ENCODE measurements at regions not wholly inside any gene's neighbourhood (a gene's known extent, or its start where the extent isn't known, plus 50 kb on each side); places are given as distances from the start of the nearest gene placed in this dataset.

GRCh38 chr13:86201477-86201876 lies 402.3 kb upstream of the SLITRK6 start:
- no peak for DNase-seq (ENCODE audit: low spot score)

- no peak for DNase-seq (ENCODE audit: low spot score)
These were observed 394.1 kb upstream of the SLITRK6 start for GRCh38 chr13:86193281-86193680.

DNA sequence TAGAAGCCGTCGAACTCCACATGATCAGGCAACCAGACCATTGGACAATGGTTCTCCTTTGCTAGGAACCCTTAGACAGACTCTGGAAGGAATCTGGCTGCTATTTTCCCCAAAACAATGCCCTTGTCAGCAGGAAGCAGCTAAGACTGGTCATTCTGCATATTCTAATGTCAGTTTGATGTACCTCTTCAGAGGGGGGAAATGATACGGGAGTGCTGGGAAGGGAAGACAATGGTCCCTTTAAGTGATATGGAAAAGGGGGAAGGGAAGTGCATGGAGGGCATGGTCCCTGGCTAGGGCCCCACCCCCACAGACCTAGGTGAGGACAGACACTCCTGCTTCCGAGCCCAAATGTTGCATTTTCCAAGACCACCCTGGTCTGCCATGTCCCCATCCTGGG lies 389.0 kb upstream of the SLITRK6 start:
- no peak for DNase-seq (ENCODE audit: low spot score)

GRCh38 chr13:86185636-86186035 lies 386.4 kb upstream of the SLITRK6 start:
- DNase-seq (ENCODE audit: low spot score), result no peak

- no peak for DNase-seq (ENCODE audit: low spot score)
These were observed 385.9 kb upstream of the SLITRK6 start for GRCh38 chr13:86185107-86185506.

DNA sequence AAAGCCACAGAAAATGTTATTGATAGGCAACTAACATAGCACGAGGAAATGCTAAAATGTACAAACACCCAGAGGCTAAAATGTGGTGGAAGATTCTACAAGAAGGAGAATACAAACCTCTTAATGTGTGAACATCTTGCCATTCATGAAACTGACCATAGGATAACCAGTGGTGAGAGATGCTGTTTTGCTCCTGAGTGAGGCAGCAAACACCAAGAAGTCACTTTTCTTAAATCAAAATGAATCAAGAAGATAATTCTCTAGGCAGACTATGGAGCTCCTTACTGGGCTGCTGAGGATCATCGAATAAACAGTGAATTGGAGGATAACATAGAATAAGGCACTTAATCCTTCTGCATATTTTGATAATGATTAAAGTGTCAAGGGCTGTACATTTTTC lies 375.4 kb upstream of the SLITRK6 start:
- DNase-seq (ENCODE audit: low spot score), result no peak

DNA sequence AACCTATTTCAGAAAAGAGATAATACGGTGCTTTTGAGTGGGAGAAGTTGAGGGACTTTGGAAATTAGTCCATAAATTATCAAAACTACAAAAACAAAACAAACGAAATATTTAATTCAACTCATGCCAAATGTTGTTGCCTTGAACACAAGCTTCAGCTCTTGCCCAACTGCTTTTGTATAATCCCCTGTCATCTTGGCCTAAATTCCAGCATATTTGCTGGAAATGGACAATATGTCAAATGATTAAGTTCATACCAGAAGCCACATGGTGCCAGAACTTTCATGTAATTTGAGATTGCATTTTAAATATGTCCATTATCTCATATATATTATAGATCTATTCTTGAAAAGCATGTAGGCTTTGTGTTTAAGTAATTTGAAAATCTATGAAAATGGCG lies 373.7 kb upstream of the SLITRK6 start:
- no peak for DNase-seq (ENCODE audit: low spot score)

GRCh38 chr13:86161257-86161656 lies 362.0 kb upstream of the SLITRK6 start:
- no peak for DNase-seq (ENCODE audit: low spot score)

DNA sequence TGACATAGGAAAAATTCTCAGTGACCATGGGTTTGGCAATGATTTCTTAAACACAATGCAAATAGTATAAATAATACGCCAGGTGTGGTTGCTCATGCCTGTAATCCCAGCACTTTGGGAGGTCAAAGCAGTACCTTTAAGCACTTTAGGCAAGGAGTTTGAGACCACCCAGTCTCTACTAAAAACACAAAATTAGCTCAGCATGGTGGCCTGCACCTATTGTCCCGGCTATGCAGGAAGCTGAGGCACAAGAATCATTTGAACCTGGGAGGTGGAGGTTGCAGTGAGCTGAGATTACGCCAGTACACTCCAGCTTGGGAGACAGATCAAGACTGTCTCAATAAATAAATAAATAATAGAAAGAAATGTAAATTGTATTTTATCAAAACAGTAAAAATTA lies 356.5 kb upstream of the SLITRK6 start:
- DNase-seq (ENCODE audit: low spot score), result no peak

- DNase-seq (ENCODE audit: low spot score), result no peak
These were observed 342.9 kb upstream of the SLITRK6 start for GRCh38 chr13:86142080-86142479.

DNA sequence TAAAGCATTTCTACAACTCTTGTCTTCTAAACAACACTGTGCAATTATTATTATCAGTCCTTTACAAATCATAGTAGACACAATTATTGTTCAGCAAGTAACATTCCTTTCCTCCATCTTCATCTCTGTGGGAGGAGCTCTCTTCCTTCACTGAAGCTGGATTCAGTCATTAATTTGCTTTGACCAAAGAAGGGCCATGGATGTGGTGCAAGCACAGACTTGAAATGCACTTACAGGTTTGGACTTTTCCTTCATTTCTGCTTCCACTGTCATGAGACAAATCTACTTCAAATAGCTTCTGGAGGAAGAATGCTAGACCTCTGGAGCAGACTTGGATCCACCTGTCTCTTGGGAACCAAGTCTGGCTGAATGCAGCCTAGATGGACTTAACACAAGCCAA lies 336.6 kb upstream of the SLITRK6 start:
- no peak for DNase-seq (ENCODE audit: low spot score)

DNA sequence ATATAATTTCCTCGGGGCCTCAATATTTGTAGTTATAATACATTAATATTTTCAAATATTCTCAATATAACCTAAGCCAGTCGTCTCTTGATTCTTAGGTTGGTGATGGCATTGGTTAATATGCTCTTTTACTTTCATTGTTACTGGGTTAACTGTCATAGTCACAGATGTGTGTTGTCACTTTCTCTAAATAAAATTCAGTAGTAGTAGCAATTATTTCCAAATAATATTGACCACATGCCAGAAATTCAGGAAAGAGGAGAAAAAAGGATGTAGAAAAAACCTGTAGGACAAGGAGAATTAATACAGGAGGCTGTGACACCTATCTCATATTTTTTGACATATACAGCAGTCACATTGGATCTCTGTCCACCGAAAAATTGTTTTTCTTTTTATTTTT lies 322.7 kb upstream of the SLITRK6 start:
- DNase-seq (ENCODE audit: low spot score), result no peak

DNA sequence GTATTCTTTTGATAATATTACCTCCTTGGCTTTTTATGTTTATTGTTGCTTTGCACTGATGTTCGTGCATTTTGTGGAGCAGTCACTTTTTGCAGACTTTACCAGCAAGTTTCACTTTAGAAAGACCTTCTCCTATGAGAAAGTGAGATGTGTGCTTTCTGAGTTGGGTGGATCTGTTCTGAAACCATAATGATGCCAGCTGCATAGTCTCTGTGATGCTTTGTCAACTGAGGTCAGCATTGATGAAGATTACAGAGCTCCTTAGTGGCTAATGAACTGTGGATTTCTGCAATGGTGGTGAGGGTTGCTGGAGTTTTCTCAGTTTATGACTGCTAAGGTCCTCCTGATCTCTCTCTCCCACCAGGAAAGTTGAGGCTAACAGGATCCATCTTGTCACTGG lies 309.9 kb upstream of the SLITRK6 start:
- DNase-seq (ENCODE audit: low spot score), result no peak

GRCh38 chr13:86108334-86108733 lies 309.1 kb upstream of the SLITRK6 start:
- no peak for DNase-seq (ENCODE audit: low spot score)

DNA sequence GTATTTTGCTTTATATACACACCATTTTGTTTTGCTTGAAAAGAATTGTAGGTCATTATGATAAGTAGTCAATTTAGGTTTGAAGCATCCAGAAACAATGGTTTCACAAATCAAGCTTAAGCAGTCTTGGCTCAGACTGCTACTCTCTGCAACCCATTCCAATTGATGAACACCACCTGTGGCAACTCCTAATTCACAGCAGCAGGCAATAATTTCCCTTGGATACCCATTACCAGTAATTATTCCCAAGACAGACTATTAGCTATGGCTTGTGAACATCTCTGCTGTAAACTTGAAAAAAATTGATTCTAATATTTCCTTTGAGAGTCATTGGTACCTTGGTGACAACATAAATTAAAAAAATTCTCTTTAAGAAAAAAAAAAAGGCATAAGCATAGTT lies 299.3 kb upstream of the SLITRK6 start:
- DNase-seq (ENCODE audit: low spot score), result no peak

GRCh38 chr13:86095351-86095750 lies 296.1 kb upstream of the SLITRK6 start:
- DNase-seq (ENCODE audit: low spot score), result no peak

GRCh38 chr13:86090181-86090580 lies 291.0 kb upstream of the SLITRK6 start:
- DNase-seq (ENCODE audit: low spot score), result no peak

- DNase-seq (ENCODE audit: low spot score), result no peak
These were observed 288.0 kb upstream of the SLITRK6 start for GRCh38 chr13:86087244-86087643.

- no peak for DNase-seq (ENCODE audit: low spot score)
These were observed 286.7 kb upstream of the SLITRK6 start for GRCh38 chr13:86085890-86086289.

- DNase-seq (ENCODE audit: low spot score), result no peak
These were observed 282.9 kb upstream of the SLITRK6 start for GRCh38 chr13:86082121-86082520.

DNA sequence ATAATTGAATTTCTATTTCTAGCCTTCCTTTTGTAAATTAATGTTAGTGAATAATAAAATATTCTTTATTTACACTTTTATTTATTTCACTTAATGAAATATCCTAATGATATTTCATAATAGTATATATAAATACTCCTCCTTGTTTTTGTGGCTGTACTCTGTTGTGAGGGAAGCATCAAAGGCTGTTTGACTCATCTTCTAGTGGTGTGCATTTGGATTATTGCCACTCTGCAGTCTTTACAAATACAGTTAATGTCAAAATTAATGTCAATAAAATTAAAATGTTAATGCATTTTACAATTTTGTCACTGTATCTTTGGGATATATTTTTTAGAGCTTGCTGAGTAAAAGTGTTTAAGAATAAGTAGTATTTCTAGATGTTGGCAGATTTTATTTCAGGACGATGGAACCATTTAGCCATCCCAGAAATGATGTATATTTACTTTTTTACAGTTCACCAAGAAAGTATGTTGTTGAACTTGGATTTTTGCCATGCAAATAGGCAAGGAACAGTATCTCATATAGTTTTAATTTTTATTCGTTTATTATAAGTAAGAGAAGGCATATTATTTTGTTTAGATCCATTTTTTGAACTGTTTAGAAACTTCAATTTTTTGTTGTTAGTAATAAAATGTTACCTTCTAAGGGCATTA lies 281.2 kb upstream of the SLITRK6 start:
- no peak for DNase-seq (ENCODE audit: low spot score)

GRCh38 chr13:86066611-86067365 lies 267.6 kb upstream of the SLITRK6 start:
- DNase-seq (ENCODE audit: low spot score), result no peak

DNA sequence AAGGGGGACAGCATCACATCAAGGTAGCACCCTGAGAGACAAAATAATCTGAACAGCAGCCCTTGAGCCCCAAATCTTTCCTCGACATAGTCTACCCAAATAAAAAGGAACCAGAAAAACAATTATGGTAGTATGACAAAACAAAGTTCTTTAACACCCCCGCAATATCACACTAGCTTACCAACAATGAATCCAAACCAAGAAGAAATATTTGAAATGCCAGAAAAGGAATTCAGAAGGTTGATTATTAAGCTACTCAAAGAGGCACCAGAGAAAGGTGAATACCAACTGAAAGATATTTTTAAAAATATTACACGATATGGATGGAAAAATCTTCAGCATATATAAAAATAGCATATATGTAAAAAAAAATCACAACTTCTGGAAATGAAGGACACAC lies 252.9 kb upstream of the SLITRK6 start:
- no peak for DNase-seq (ENCODE audit: low spot score)

Data from HuH-7.5 (cell line).